ENCODE measurements at regions not wholly inside any gene's neighbourhood (a gene's known extent, or its start where the extent isn't known, plus 50 kb on each side); places are given as distances from the start of the nearest gene placed in this dataset.

DNA sequence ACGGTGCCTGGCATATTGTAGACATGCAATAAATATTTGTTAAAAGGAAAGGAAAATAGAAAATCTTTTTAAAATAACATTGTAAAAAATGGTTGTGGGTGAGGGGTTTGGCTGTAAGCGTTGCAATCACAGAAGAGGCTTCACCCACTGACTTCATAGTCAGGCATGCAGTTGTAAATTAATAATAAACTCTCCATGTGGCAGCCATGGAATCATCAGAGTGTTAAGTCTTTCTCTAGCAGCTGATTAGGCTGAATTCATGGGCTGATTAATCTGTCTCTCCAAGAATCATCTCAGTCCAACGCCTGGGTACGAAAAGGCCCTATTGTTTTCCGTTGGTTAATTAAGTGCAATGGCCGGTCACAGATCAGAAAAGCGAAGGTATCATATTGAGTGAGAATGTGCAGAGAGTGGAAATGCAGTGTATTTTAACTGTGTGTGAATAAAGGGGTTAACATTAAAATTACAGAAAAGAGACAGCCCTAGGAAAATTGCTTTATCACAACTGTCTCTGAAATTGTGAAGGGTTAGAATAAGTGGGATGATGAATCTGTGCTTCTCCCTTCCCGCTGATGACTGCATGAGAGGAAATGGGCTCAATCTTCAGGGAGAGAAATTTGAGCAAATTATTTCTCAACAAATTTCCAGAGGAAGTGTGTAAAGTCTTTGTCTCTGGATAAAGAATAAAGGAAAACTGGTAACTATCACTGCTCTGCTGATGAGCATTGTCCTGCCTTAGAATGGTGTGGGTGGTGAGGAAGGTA, 269.0 kb downstream of the FAM76B start:
- TF ChIP-seq, protein P1, sequence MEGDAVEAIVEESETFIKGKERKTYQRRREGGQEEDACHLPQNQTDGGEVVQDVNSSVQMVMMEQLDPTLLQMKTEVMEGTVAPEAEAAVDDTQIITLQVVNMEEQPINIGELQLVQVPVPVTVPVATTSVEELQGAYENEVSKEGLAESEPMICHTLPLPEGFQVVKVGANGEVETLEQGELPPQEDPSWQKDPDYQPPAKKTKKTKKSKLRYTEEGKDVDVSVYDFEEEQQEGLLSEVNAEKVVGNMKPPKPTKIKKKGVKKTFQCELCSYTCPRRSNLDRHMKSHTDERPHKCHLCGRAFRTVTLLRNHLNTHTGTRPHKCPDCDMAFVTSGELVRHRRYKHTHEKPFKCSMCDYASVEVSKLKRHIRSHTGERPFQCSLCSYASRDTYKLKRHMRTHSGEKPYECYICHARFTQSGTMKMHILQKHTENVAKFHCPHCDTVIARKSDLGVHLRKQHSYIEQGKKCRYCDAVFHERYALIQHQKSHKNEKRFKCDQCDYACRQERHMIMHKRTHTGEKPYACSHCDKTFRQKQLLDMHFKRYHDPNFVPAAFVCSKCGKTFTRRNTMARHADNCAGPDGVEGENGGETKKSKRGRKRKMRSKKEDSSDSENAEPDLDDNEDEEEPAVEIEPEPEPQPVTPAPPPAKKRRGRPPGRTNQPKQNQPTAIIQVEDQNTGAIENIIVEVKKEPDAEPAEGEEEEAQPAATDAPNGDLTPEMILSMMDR (IDR thresholded peaks at IDR 0.05; ENCODE audit: low read depth, low read length) = no peak
- TF ChIP-seq EZH2phosphoT487 (IDR thresholded peaks at IDR 0.05; ENCODE audit: low read depth) = no peak

Data from OCI-LY3 (cell line).